WERI-Rb-1 (cell line): ENCODE measurements at regions not wholly inside any gene's neighbourhood (a gene's known extent, or its start where the extent isn't known, plus 50 kb on each side); places are given as distances from the start of the nearest gene placed in this dataset.
"Not testable (repeated sequence)": the region's sequence is repeated elsewhere in the genome, so short reads cannot be mapped to it uniquely, and the experiment has no call there.

ENCODE experiments used
- DNase-seq: peaks from one replicate; pipeline ENCODE4 v3.0.0-alpha.2; 2020
- H3K27ac ChIP-seq: fragments of 250-450 bp; sonication (Bioruptor Pico); 2 replicates; pipeline ENCODE4 v1.5.1; 2020; ENCODE audit warnings: mild to moderate bottlenecking, moderate library complexity
- H3K27me3 ChIP-seq: fragments of 250-450 bp; sonication (Bioruptor Pico); 2 replicates; pipeline ENCODE4 v1.5.1; 2021; ENCODE audit warnings: mild to moderate bottlenecking, low read depth, moderate library complexity; ENCODE audit not compliant: insufficient read depth, severe bottlenecking
- H3K36me3 ChIP-seq: fragments of 250-450 bp; sonication (Bioruptor Pico); 2 replicates; pipeline ENCODE4 v1.5.1; 2020; ENCODE audit warnings: mild to moderate bottlenecking, moderate library complexity
- H3K4me3 ChIP-seq: 2 replicates; pipeline ENCODE4 v1.5.1; 2011; ENCODE audit warnings: low read depth, mild to moderate bottlenecking, control low read depth, low read length
- H3K9me3 ChIP-seq: fragments of 250-450 bp; sonication (Bioruptor Pico); 2 replicates; pipeline ENCODE4 v1.5.1; 2021; ENCODE audit warnings: mild to moderate bottlenecking, moderate library complexity; ENCODE audit not compliant: severe bottlenecking
- TF ChIP-seq, protein P1 (sequence below): IDR thresholded peaks from 2 replicates; pipeline ENCODE4 v1.5.1; 2011; ENCODE audit warnings: low read depth, mild to moderate bottlenecking, control low read depth, inconsistent platforms, low read length

GRCh38 chr11:116339306-116340098, 433.3 kb downstream of the BUD13 start:
- peaks cover 5% of the 10 kb centered on the region for H3K9me3 ChIP-seq
- TF ChIP-seq, protein P1, sequence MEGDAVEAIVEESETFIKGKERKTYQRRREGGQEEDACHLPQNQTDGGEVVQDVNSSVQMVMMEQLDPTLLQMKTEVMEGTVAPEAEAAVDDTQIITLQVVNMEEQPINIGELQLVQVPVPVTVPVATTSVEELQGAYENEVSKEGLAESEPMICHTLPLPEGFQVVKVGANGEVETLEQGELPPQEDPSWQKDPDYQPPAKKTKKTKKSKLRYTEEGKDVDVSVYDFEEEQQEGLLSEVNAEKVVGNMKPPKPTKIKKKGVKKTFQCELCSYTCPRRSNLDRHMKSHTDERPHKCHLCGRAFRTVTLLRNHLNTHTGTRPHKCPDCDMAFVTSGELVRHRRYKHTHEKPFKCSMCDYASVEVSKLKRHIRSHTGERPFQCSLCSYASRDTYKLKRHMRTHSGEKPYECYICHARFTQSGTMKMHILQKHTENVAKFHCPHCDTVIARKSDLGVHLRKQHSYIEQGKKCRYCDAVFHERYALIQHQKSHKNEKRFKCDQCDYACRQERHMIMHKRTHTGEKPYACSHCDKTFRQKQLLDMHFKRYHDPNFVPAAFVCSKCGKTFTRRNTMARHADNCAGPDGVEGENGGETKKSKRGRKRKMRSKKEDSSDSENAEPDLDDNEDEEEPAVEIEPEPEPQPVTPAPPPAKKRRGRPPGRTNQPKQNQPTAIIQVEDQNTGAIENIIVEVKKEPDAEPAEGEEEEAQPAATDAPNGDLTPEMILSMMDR = no peak
- H3K27me3 ChIP-seq = no peaks in the 10 kb centered on the region
- H3K27ac ChIP-seq = no peak overlapping the region
- H3K36me3 ChIP-seq = no peaks in the 10 kb centered on the region
- no peak overlapping the region for H3K4me3 ChIP-seq
- no peak for DNase-seq

DNA sequence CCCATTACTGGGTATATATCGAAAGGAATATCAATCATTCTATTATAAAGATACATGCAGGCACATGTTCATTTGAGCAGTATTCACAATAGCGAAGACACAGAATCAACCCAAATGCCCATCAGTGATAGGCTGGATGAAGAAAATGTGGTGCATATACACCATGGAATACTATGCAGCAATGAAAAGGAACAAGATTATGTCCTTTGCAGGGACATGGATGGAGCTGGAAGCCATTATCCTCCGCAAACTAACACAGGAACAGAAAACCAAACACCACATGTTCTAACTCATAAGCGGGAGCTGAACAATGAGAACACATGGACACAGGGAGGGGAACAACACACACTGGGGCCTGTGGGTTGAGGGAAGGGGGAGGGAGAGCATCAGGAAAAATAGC, 434.3 kb downstream of the BUD13 start:
- not testable (repeated sequence) for DNase-seq

GRCh38 chr11:116336540-116336939, 436.2 kb downstream of the BUD13 start:
- H3K36me3 ChIP-seq = no peaks in the 10 kb centered on the region
- no peaks in the 10 kb centered on the region for H3K27me3 ChIP-seq
- TF ChIP-seq, protein P1 = no peak
- DNase-seq = no peak
- no peak overlapping the region for H3K4me3 ChIP-seq
- H3K9me3 ChIP-seq = peaks cover 5% of the 10 kb centered on the region
- H3K27ac ChIP-seq = no peak overlapping the region

More for the DNA sequence above, 434.3 kb downstream of the BUD13 start:
- not testable (repeated sequence) for H3K27me3 ChIP-seq, H3K36me3 ChIP-seq, H3K9me3 ChIP-seq, H3K27ac ChIP-seq, H3K4me3 ChIP-seq

GRCh38 chr11:116335891-116336290, 436.9 kb downstream of the BUD13 start:
- Histone ChIP-seq H3K9me3 (peaks cover 5% of the 10 kb centered on the region), H3K27ac (no peak overlapping the region), H3K4me3 (no peak overlapping the region), H3K36me3 (no peaks in the 10 kb centered on the region), H3K27me3 (no peaks in the 10 kb centered on the region)
- DNase-seq = no peak
- TF ChIP-seq, protein P1 = no peak

GRCh38 chr11:116335078-116335477, 437.7 kb downstream of the BUD13 start:
- Histone ChIP-seq H3K27ac (no peak overlapping the region), H3K4me3 (no peak overlapping the region), H3K9me3 (peaks cover 5% of the 10 kb centered on the region), H3K36me3 (no peaks in the 10 kb centered on the region), H3K27me3 (no peaks in the 10 kb centered on the region)
- TF ChIP-seq, protein P1 = no peak
- DNase-seq = no peak

GRCh38 chr11:116334596-116334995, 438.2 kb downstream of the BUD13 start:
- no peak overlapping the region for H3K4me3 ChIP-seq
- no peak for DNase-seq
- peaks cover 5% of the 10 kb centered on the region for H3K9me3 ChIP-seq
- TF ChIP-seq, protein P1 = no peak
- no peaks in the 10 kb centered on the region for H3K36me3 ChIP-seq
- no peak overlapping the region for H3K27ac ChIP-seq
- no peaks in the 10 kb centered on the region for H3K27me3 ChIP-seq
